B cell (primary cell): ENCODE measurements at regions not wholly inside any gene's neighbourhood (a gene's known extent, or its start where the extent isn't known, plus 50 kb on each side); places are given as distances from the start of the nearest gene placed in this dataset.

Experiments used
- ATAC-seq: fragments of 200-7000 bp; cut with Tn5 transposase; one replicate; pipeline ENCODE4 v1.10.0; 2021; ENCODE audit warnings: low read depth, mild to moderate bottlenecking, moderate number of reproducible peaks, moderate library complexity
- CTCF ChIA-PET: fragments of 350-600 bp; sonication (Branson Sonifier 250); formaldehyde crosslinking; loops from one replicate; lab custom pipeline; 2021; ENCODE audit warnings: antibody characterized with exemption, inconsistent platforms; lab: Charles Lee
- POLR2A ChIA-PET: fragments of 350-600 bp; sonication (Branson Sonifier 250); formaldehyde crosslinking; loops from one replicate; lab custom pipeline; 2021; ENCODE audit warnings: antibody characterized with exemption; lab: Charles Lee
- DNase-seq: peaks from one replicate; pipeline ENCODE4 v3.0.0; 2013
- H2AFZ ChIP-seq: 2 replicates; pipeline ENCODE4 v1.6.1; 2012; ENCODE audit warnings: mild to moderate bottlenecking, low read depth, low read length; ENCODE audit not compliant: insufficient read depth, poor library complexity, severe bottlenecking
- H3K27ac ChIP-seq, 2 donors: 1 replicate in 1 of 2; 2 replicates in 1 of 2; pipeline ENCODE4 v1.5.1; 2012 to 2013; ENCODE audit warnings: low read length in 2 of 2, mild to moderate bottlenecking in 2 of 2, moderate library complexity in 1 of 2
- H3K27me3 ChIP-seq, 4 experiments: fragments of 200-600 bp in 1 of 4; sonication (generic) in 1 of 4; replicated peaks in 1 of 4; 1 replicate in 2 of 4; 2 replicates in 2 of 4; pipeline versions ENCODE4 v1.6.1 to v1.7.0; 2013 to 2016; ENCODE audit warnings: low read length in 3 of 4, mild to moderate bottlenecking in 2 of 4, mixed read lengths in 1 of 4, moderate library complexity in 1 of 4; ENCODE audit not compliant: insufficient read depth in 4 of 4, control insufficient read depth in 3 of 4; ENCODE audit errors: control extremely low read depth in 1 of 4
- H3K36me3 ChIP-seq, 2 experiments: replicated peaks in 1 of 2; 1 replicate in 1 of 2; 2 replicates in 1 of 2; pipeline versions ENCODE4 v1.6.1 to v1.7.1; 2013; ENCODE audit warnings: low read length in 1 of 2; ENCODE audit not compliant: insufficient read depth in 2 of 2, control insufficient read depth in 1 of 2; ENCODE audit errors: control extremely low read depth in 1 of 2, extremely low read depth in 1 of 2
- H3K4me1 ChIP-seq, 2 donors: fragments of 200-600 bp in 1 of 2; sonication (generic) in 1 of 2; 1 replicate in 1 of 2; 2 replicates in 1 of 2; pipeline versions ENCODE4 v1.5.1 to v1.6.1; 2013 to 2017; ENCODE audit warnings: low read length in 2 of 2; ENCODE audit not compliant: control insufficient read depth in 2 of 2, insufficient read depth in 2 of 2
- H3K4me2 ChIP-seq: replicated peaks from 2 replicates; pipeline ENCODE3; 2012; ENCODE audit warnings: mild to moderate bottlenecking, low read depth, low read length; ENCODE audit not compliant: poor library complexity, severe bottlenecking
- H3K4me3 ChIP-seq, 5 experiments: fragments of 200-600 bp in 1 of 5; sonication (generic) in 1 of 5; 1 replicate in 3 of 5; 2 replicates in 2 of 5; pipeline versions ENCODE4 v1.5.1 to v1.7.0; 2011 to 2016; ENCODE audit warnings: low read length in 4 of 5, mild to moderate bottlenecking in 4 of 5, low read depth in 2 of 5, control low read depth in 1 of 5, moderate library complexity in 1 of 5; ENCODE audit not compliant: insufficient read depth in 1 of 5; ENCODE audit errors: control extremely low read depth in 1 of 5, extremely low read depth in 1 of 5
- H3K79me2 ChIP-seq: fragments of 200-600 bp; sonication (generic); one replicate; pipeline ENCODE4 v1.6.0; 2016; ENCODE audit warnings: low read length; ENCODE audit not compliant: control insufficient read depth, insufficient read depth
- H3K9ac ChIP-seq: fragments of 200-600 bp; sonication (generic); 2 replicates; pipeline ENCODE4 v1.6.1; 2017; ENCODE audit warnings: mild to moderate bottlenecking, low read length, moderate library complexity
- H3K9me3 ChIP-seq, 3 donors: one replicate each; pipeline versions ENCODE4 v1.6.1 to v1.7.1; 2013; ENCODE audit warnings: low read length in 2 of 3; ENCODE audit not compliant: control insufficient read depth in 2 of 3, insufficient read depth in 1 of 3; ENCODE audit errors: control extremely low read depth in 1 of 3
- H4K20me1 ChIP-seq: 2 replicates; pipeline ENCODE4 v1.6.0; 2012; ENCODE audit warnings: mild to moderate bottlenecking, low read length; ENCODE audit not compliant: insufficient read depth, control insufficient read depth, poor library complexity, severe bottlenecking
- H3K27ac Mint-ChIP-seq: one replicate; pipeline ENCODE4 v1.8.0; 2021; ENCODE audit warnings: mixed read lengths
- H3K27me3 Mint-ChIP-seq: one replicate; pipeline ENCODE4 v1.8.0; 2021; ENCODE audit warnings: mixed read lengths
- H3K4me1 Mint-ChIP-seq: one replicate; pipeline ENCODE4 v1.8.0; 2021; ENCODE audit warnings: mixed read lengths
- H3K4me3 Mint-ChIP-seq: one replicate; pipeline ENCODE4 v1.8.0; 2021; ENCODE audit warnings: mixed read lengths
- H3K9me3 Mint-ChIP-seq: one replicate; pipeline ENCODE4 v1.8.0; 2022; ENCODE audit warnings: mixed read lengths; ENCODE audit not compliant: insufficient read depth
- EZH2 ChIP-seq: IDR thresholded peaks from 2 replicates; pipeline ENCODE4 v1.6.1; 2012; ENCODE audit warnings: borderline replicate concordance, low read depth, mild to moderate bottlenecking, moderate library complexity, low read length; ENCODE audit not compliant: insufficient read depth, poor library complexity, severe bottlenecking
- WGBS: methylation state at CpG from one replicate; pipeline ENCODE4 v1.1.5; 2013; ENCODE audit warnings: missing lambda C conversion rate; ENCODE audit not compliant: insufficient coverage; 5-methylcytosine and 5-hydroxymethylcytosine counted together
- intact Hi-C: fragments of 100-400 bp; cut with micrococcal nuclease; formaldehyde crosslinking; loops from one replicate; pipeline ENCODE4 v1.10.0; 2022
- TF ChIP-seq, protein P1 (sequence below): fragments of 200-600 bp; IDR thresholded peaks from one replicate; pipeline ENCODE4 v1.8.0; 2022; ENCODE audit warnings: antibody characterized with exemption, mild to moderate bottlenecking

DNA sequence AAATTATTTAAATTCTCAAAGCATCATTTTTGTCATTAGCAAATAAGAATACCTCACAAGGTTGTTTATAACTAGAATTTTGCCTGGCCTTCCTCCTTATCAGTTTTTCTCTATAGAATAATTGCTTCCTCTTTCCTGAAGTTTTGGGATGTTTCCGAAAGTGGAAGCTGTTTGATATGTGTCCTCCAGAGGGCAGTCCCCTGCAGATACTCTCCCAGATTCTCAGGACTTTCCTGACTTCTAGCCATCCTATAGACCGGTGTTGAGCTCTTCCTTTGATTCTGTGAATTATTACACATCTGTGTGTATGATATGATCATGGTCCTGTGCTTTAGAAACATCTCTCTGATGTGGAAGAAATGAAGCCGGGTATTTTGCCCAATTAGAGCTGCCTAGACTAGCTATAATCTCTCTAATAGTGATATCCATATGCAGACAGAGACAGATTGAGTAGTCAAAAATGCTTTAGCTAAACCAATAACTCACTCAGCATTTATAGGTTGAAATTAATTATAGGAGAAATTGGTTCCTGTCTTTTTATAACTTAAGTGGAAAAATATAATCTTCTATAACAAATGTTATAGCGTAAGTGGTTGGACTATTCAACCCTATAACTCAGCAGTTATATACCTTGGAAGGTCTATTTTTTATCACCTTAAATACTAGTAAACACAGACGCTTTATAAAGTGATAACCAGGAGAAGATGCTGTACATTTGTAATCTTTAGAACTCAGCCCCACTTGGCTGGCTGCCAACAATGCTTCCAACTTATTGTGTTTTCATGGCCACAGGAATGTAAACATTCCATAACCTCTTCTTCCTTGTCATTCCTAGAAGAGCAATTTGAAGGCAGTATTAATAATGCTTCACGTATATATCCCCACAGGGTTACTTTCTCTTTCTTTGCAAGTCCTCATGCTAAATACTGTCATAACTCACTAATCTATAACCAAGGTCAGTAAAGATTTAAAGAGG lies 201.0 kb upstream of the RXFP2 start:
- no peaks in the 10 kb centered on the region for H4K20me1 ChIP-seq
- DNase-seq (no peak), ATAC-seq (no peak)
- H3K27ac Mint-ChIP-seq = no peak overlapping the region
- no peaks in the 10 kb centered on the region for H3K9me3 Mint-ChIP-seq
- ChIA-PET CTCF (no interaction called here), POLR2A (no interaction called here)
- H3K79me2 ChIP-seq = no peaks in the 10 kb centered on the region
- H3K36me3 ChIP-seq = no peaks in the 10 kb centered on the region
- no peak overlapping the region for H3K4me2 ChIP-seq
- H3K9ac ChIP-seq = no peak overlapping the region
- no peaks in the 10 kb centered on the region for H3K4me1 Mint-ChIP-seq
- TF ChIP-seq, protein P1, sequence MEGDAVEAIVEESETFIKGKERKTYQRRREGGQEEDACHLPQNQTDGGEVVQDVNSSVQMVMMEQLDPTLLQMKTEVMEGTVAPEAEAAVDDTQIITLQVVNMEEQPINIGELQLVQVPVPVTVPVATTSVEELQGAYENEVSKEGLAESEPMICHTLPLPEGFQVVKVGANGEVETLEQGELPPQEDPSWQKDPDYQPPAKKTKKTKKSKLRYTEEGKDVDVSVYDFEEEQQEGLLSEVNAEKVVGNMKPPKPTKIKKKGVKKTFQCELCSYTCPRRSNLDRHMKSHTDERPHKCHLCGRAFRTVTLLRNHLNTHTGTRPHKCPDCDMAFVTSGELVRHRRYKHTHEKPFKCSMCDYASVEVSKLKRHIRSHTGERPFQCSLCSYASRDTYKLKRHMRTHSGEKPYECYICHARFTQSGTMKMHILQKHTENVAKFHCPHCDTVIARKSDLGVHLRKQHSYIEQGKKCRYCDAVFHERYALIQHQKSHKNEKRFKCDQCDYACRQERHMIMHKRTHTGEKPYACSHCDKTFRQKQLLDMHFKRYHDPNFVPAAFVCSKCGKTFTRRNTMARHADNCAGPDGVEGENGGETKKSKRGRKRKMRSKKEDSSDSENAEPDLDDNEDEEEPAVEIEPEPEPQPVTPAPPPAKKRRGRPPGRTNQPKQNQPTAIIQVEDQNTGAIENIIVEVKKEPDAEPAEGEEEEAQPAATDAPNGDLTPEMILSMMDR = no peak
- no peak for TF ChIP-seq EZH2
- no peak overlapping the region for H3K4me3 ChIP-seq
- no peaks in the 10 kb centered on the region for H3K4me1 ChIP-seq
- no peaks in the 10 kb centered on the region for H3K27me3 ChIP-seq
- no peak overlapping the region for H3K4me3 Mint-ChIP-seq
- no peak overlapping the region for H3K27ac ChIP-seq
- no peaks in the 10 kb centered on the region for H3K9me3 ChIP-seq
- no peak overlapping the region for H2AFZ ChIP-seq
- intact Hi-C loops = no loop called here
- no CpG with 5 or more reads among the region's 6 CpGs for WGBS
- H3K27me3 Mint-ChIP-seq = peaks cover 17% of the 10 kb centered on the region

GRCh38 chr13:31540281-31540680 lies 199.0 kb upstream of the RXFP2 start:
- Histone ChIP-seq H3K4me3 (no peak overlapping the region), H3K4me1 (no peaks in the 10 kb centered on the region), H2AFZ (no peak overlapping the region), H3K9me3 (no peaks in the 10 kb centered on the region), H3K36me3 (no peaks in the 10 kb centered on the region), H3K9ac (no peak overlapping the region), H3K4me2 (no peak overlapping the region), H3K27ac (no peak overlapping the region), H4K20me1 (no peaks in the 10 kb centered on the region), H3K27me3 (no peaks in the 10 kb centered on the region), H3K79me2 (no peaks in the 10 kb centered on the region)
- ChIA-PET POLR2A (no interaction called here), CTCF (no interaction called here)
- Mint-ChIP-seq H3K27ac (no peak overlapping the region), H3K27me3 (peaks cover 17% of the 10 kb centered on the region), H3K4me1 (no peaks in the 10 kb centered on the region), H3K9me3 (no peaks in the 10 kb centered on the region), H3K4me3 (no peak overlapping the region)
- intact Hi-C loops = no loop called here
- TF ChIP-seq EZH2 = no peak
- TF ChIP-seq, protein P1 = no peak
- DNase-seq (no peak), ATAC-seq (no peak)
- 80% methylated on average over 1 of the region's 2 CpGs for WGBS
